ENCODE measurements at regions not wholly inside any gene's neighbourhood (a gene's known extent, or its start where the extent isn't known, plus 50 kb on each side); places are given as distances from the start of the nearest gene placed in this dataset.

- TF ChIP-seq TARDBP (IDR thresholded peaks at IDR 0.05) (no peak), SP1 (IDR thresholded peaks at IDR 0.05) (no peak), ELF4 (IDR thresholded peaks at IDR 0.05) (no peak)
Observed at GRCh38 chr12:47573146-47573659, 132.6 kb downstream of the RPAP3 start.

All from HEK293T (cell line).